Left ventricle myocardium inferior (tissue), 1 donor: ENCODE measurements at regions not wholly inside any gene's neighbourhood (a gene's known extent, or its start where the extent isn't known, plus 50 kb on each side); places are given as distances from the start of the nearest gene placed in this dataset.

Experiments used
- DNase-seq: peaks from one replicate; pipeline ENCODE4 v3.0.0-alpha.2; 2020
- H3K27ac ChIP-seq: fragments of 200-600 bp; replicated peaks from 2 replicates; pipeline ENCODE4 v1.8.0; 2021
- H3K27me3 ChIP-seq: fragments of 200-600 bp; 2 replicates; pipeline ENCODE4 v1.8.0; 2021; ENCODE audit warnings: low read depth
- H3K36me3 ChIP-seq: fragments of 200-600 bp; 2 replicates; pipeline ENCODE4 v1.8.0; 2021
- H3K4me1 ChIP-seq: fragments of 200-600 bp; 2 replicates; pipeline ENCODE4 v1.8.0; 2021
- H3K4me3 ChIP-seq: fragments of 200-600 bp; 2 replicates; pipeline ENCODE4 v1.8.0; 2021; ENCODE audit warnings: mild to moderate bottlenecking, moderate library complexity
- H3K9me3 ChIP-seq: fragments of 200-600 bp; replicated peaks from 2 replicates; pipeline ENCODE4 v1.8.0; 2021
- CTCF ChIP-seq: fragments of 200-600 bp; IDR thresholded peaks from 2 replicates; pipeline ENCODE4 v1.8.0; 2021; ENCODE audit warnings: antibody characterized with exemption, mild to moderate bottlenecking, borderline replicate concordance
- intact Hi-C: fragments of 100-400 bp; cut with micrococcal nuclease; formaldehyde crosslinking; loops from one replicate; pipeline ENCODE4 v1.11.0; 2022
- donor health status: DM: no; HTN: yes; CAD: no; lungs with severe emphysema.

- intact Hi-C loops, result no loop called here
- peaks cover 82% of the 10 kb centered on the region for H3K27me3 ChIP-seq
- H3K9me3 ChIP-seq, result peaks cover 13% of the 10 kb centered on the region
- DNase-seq, result no peak
- peaks cover 8% of the 10 kb centered on the region for H3K4me1 ChIP-seq
- no peak overlapping the region for H3K4me3 ChIP-seq
- TF ChIP-seq CTCF, result no peak
- no peak overlapping the region for H3K27ac ChIP-seq
- no peaks in the 10 kb centered on the region for H3K36me3 ChIP-seq
These were observed 80.1 kb upstream of the ZNF469 start for GRCh38 chr16:88302666-88303065.

GRCh38 chr16:88303405-88303804, 79.4 kb upstream of the ZNF469 start:
- Histone ChIP-seq H3K9me3 (peaks cover 20% of the 10 kb centered on the region), H3K4me3 (no peak overlapping the region), H3K4me1 (peaks cover 3% of the 10 kb centered on the region), H3K27me3 (peaks cover 82% of the 10 kb centered on the region), H3K27ac (no peak overlapping the region), H3K36me3 (no peaks in the 10 kb centered on the region)
- intact Hi-C loops, result no loop called here
- no peak for TF ChIP-seq CTCF
- no peak for DNase-seq

- no peak overlapping the region for H3K27ac ChIP-seq
- DNase-seq, result no peak
- intact Hi-C loops, result no loop called here
- H3K36me3 ChIP-seq, result no peaks in the 10 kb centered on the region
- H3K4me1 ChIP-seq, result no peaks in the 10 kb centered on the region
- H3K9me3 ChIP-seq, result peaks cover 21% of the 10 kb centered on the region
- peaks cover 82% of the 10 kb centered on the region for H3K27me3 ChIP-seq
- no peak overlapping the region for H3K4me3 ChIP-seq
- no peak for TF ChIP-seq CTCF
These were observed 78.6 kb upstream of the ZNF469 start for GRCh38 chr16:88303890-88304819.

- Histone ChIP-seq H3K27me3 (peaks cover 82% of the 10 kb centered on the region), H3K36me3 (no peaks in the 10 kb centered on the region), H3K27ac (no peak overlapping the region), H3K4me1 (no peaks in the 10 kb centered on the region), H3K9me3 (peaks cover 21% of the 10 kb centered on the region), H3K4me3 (no peak overlapping the region)
- intact Hi-C loops, result no loop called here
- no peak for TF ChIP-seq CTCF
- DNase-seq, result no peak
These were observed 77.6 kb upstream of the ZNF469 start for GRCh38 chr16:88305176-88305575.

GRCh38 chr16:88306411-88306810, 76.3 kb upstream of the ZNF469 start:
- no peaks in the 10 kb centered on the region for H3K4me1 ChIP-seq
- no peaks in the 10 kb centered on the region for H3K36me3 ChIP-seq
- peaks cover 21% of the 10 kb centered on the region for H3K9me3 ChIP-seq
- no peak overlapping the region for H3K27ac ChIP-seq
- intact Hi-C loops, result no loop called here
- TF ChIP-seq CTCF, result no peak
- peak; percentile 9 for DNase-seq
- H3K4me3 ChIP-seq, result no peak overlapping the region
- H3K27me3 ChIP-seq, result peaks cover 73% of the 10 kb centered on the region
